Neuronal stem cell (in vitro differentiated cells): ENCODE measurements at regions not wholly inside any gene's neighbourhood (a gene's known extent, or its start where the extent isn't known, plus 50 kb on each side); places are given as distances from the start of the nearest gene placed in this dataset.

Experiments used
- DNase-seq: peaks from one replicate; pipeline ENCODE4 v3.0.0-alpha.2; 2013; ENCODE audit warnings: low spot score
- H2AFZ ChIP-seq: one replicate; pipeline ENCODE4 v1.6.1; 2013; ENCODE audit warnings: mild to moderate bottlenecking, low read length, inconsistent platforms
- H2AK5ac ChIP-seq: 2 replicates; pipeline ENCODE4 v1.6.1; 2013; ENCODE audit warnings: low read depth, mild to moderate bottlenecking, inconsistent platforms, low read length, moderate library complexity, mixed read lengths
- H2BK120ac ChIP-seq: 2 replicates; pipeline ENCODE4 v1.6.1; 2013; ENCODE audit warnings: low read depth, mild to moderate bottlenecking, inconsistent platforms, low read length, moderate library complexity, mixed read lengths
- H2BK12ac ChIP-seq: one replicate; pipeline ENCODE4 v1.6.1; 2013; ENCODE audit warnings: low read length, inconsistent platforms
- H2BK15ac ChIP-seq: 2 replicates; pipeline ENCODE4 v1.6.1; 2013; ENCODE audit warnings: mild to moderate bottlenecking, low read length, inconsistent platforms, mixed read lengths
- H2BK5ac ChIP-seq: one replicate; pipeline ENCODE4 v1.6.1; 2013; ENCODE audit warnings: inconsistent platforms, mild to moderate bottlenecking, low read length, moderate library complexity
- H3K14ac ChIP-seq: one replicate; pipeline ENCODE4 v1.6.1; 2013; ENCODE audit warnings: low read length, inconsistent platforms
- H3K18ac ChIP-seq: 2 replicates; pipeline ENCODE4 v1.6.1; 2013; ENCODE audit warnings: low read length, inconsistent platforms
- H3K23ac ChIP-seq: 2 replicates; pipeline ENCODE4 v1.6.1; 2013; ENCODE audit warnings: low read depth, mild to moderate bottlenecking, mixed read lengths, low read length, inconsistent platforms; ENCODE audit not compliant: poor library complexity
- H3K27ac ChIP-seq: replicated peaks from 3 replicates; pipeline ENCODE4 v1.5.1; 2013; ENCODE audit warnings: low read length, inconsistent platforms
- H3K27me3 ChIP-seq, 3 experiments: 2 replicates each; pipeline ENCODE4 v1.6.1; 2013; ENCODE audit warnings: low read length in 3 of 3, mild to moderate bottlenecking in 2 of 3, inconsistent platforms in 1 of 3, low read depth in 1 of 3, mixed read lengths in 1 of 3, moderate library complexity in 1 of 3; ENCODE audit not compliant: control insufficient read depth in 3 of 3, insufficient read depth in 3 of 3
- H3K36me3 ChIP-seq, 2 donors: replicated peaks in 1 of 2; 2 replicates each; pipeline ENCODE4 v1.6.1; 2013; ENCODE audit warnings: low read length in 2 of 2; ENCODE audit not compliant: control insufficient read depth in 2 of 2, insufficient read depth in 2 of 2
- H3K4ac ChIP-seq: 2 replicates; pipeline ENCODE4 v1.6.1; 2013; ENCODE audit warnings: inconsistent platforms, mild to moderate bottlenecking, low read length, moderate library complexity
- H3K4me1 ChIP-seq, 2 donors: 1 replicate in 1 of 2; 2 replicates in 1 of 2; pipeline ENCODE4 v1.6.1; 2013; ENCODE audit warnings: low read length in 2 of 2, low read depth in 1 of 2; ENCODE audit not compliant: control insufficient read depth in 2 of 2, insufficient read depth in 1 of 2
- H3K4me2 ChIP-seq: one replicate; pipeline ENCODE4 v1.6.1; 2013; ENCODE audit warnings: mild to moderate bottlenecking, low read length, inconsistent platforms; ENCODE audit not compliant: insufficient read depth, poor library complexity, severe bottlenecking
- H3K4me3 ChIP-seq, 2 donors: 2 replicates each; pipeline ENCODE4 v1.5.1; 2013; ENCODE audit warnings: low read length in 2 of 2, mild to moderate bottlenecking in 2 of 2, inconsistent platforms in 1 of 2, moderate library complexity in 1 of 2
- H3K79me1 ChIP-seq: one replicate; pipeline ENCODE4 v1.6.1; 2013; ENCODE audit warnings: low read depth, mild to moderate bottlenecking, inconsistent platforms, low read length, moderate library complexity
- H3K9ac ChIP-seq: one replicate; pipeline ENCODE4 v1.6.1; 2013; ENCODE audit warnings: mild to moderate bottlenecking, low read depth, low read length, inconsistent platforms; ENCODE audit not compliant: poor library complexity
- H3K9me3 ChIP-seq, 2 donors: replicated peaks in 1 of 2; 2 replicates each; pipeline versions ENCODE3 to v1.6.1; 2013; ENCODE audit warnings: low read length in 2 of 2, mild to moderate bottlenecking in 2 of 2, inconsistent platforms in 1 of 2, low read depth in 1 of 2, mixed read lengths in 1 of 2, moderate library complexity in 1 of 2; ENCODE audit not compliant: control insufficient read depth in 2 of 2, insufficient read depth in 1 of 2
- H4K8ac ChIP-seq: one replicate; pipeline ENCODE4 v1.6.1; 2013; ENCODE audit warnings: low read depth, mild to moderate bottlenecking, inconsistent platforms, low read length, moderate library complexity
- H4K91ac ChIP-seq: one replicate; pipeline ENCODE4 v1.6.1; 2013; ENCODE audit warnings: low read length, low read depth, mild to moderate bottlenecking, inconsistent platforms; ENCODE audit not compliant: poor library complexity
- WGBS, 2 donors: extraction: QIAGEN DNeasy Blood & Tissue Kit; methylation state at CpG; one replicate each; pipeline ENCODE4 v1.1.7; 2013; ENCODE audit warnings: missing lambda C conversion rate in 2 of 2, mixed read lengths in 1 of 2; ENCODE audit not compliant: insufficient read length in 2 of 2, insufficient replicate concordance in 1 of 2; ENCODE audit errors: extremely low coverage in 2 of 2; 5-methylcytosine and 5-hydroxymethylcytosine counted together

GRCh38 chr10:61549861-61550260 lies 96.7 kb upstream of the TMEM26 start:
- Histone ChIP-seq H3K9me3 (peaks cover 0 to 1% of the 10 kb centered on the region in 2 donors), H3K36me3 (no peaks in the 10 kb centered on the region), H3K4me3 (no peak overlapping the region), H3K4me2 (no peak overlapping the region), H2BK15ac (no peak overlapping the region), H2BK5ac (no peak overlapping the region), H2AFZ (no peak overlapping the region), H3K9ac (no peak overlapping the region), H4K8ac (no peak overlapping the region), H2BK12ac (no peak overlapping the region), H3K27me3 (no peaks in the 10 kb centered on the region), H3K27ac (no peak overlapping the region), H3K23ac (no peak overlapping the region), H2BK120ac (no peak overlapping the region), H3K4ac (no peak overlapping the region), H4K91ac (no peak overlapping the region), H2AK5ac (no peak overlapping the region), H3K14ac (no peak overlapping the region), H3K4me1 (no peaks in the 10 kb centered on the region), H3K18ac (no peak overlapping the region), H3K79me1 (no peaks in the 10 kb centered on the region)
- DNase-seq: no peak
- no CpG with 5 or more reads among the region's 3 CpGs for WGBS, 2 donors

GRCh38 chr10:61548364-61548763 lies 95.2 kb upstream of the TMEM26 start:
- H3K27me3 ChIP-seq: no peaks in the 10 kb centered on the region
- H3K14ac ChIP-seq: no peak overlapping the region
- H2BK12ac ChIP-seq: no peak overlapping the region
- no peak overlapping the region for H3K9ac ChIP-seq
- no peak overlapping the region for H4K8ac ChIP-seq
- H3K4me1 ChIP-seq: no peaks in the 10 kb centered on the region
- H3K9me3 ChIP-seq: peaks cover 0 to 1% of the 10 kb centered on the region in 2 donors
- H3K4ac ChIP-seq: no peak overlapping the region
- no CpG with 5 or more reads among the region's 4 CpGs for WGBS, 2 donors
- H3K4me2 ChIP-seq: no peak overlapping the region
- no peak overlapping the region for H2BK5ac ChIP-seq
- peak overlapping the region; percentile 49 for H2AFZ ChIP-seq
- H3K36me3 ChIP-seq: no peaks in the 10 kb centered on the region
- H3K23ac ChIP-seq: no peak overlapping the region
- H2AK5ac ChIP-seq: no peak overlapping the region
- no peak overlapping the region for H2BK120ac ChIP-seq
- no peak overlapping the region for H2BK15ac ChIP-seq
- H3K18ac ChIP-seq: no peak overlapping the region
- DNase-seq: no peak
- H4K91ac ChIP-seq: no peak overlapping the region
- H3K27ac ChIP-seq: no peak overlapping the region
- H3K4me3 ChIP-seq: no peak overlapping the region
- no peaks in the 10 kb centered on the region for H3K79me1 ChIP-seq

- H3K18ac ChIP-seq: no peak overlapping the region
Measured at GRCh38 chr10:61547297-61547696, 94.1 kb upstream of the TMEM26 start.

GRCh38 chr10:61545170-61545569 lies 92.0 kb upstream of the TMEM26 start:
- H3K4me2 ChIP-seq: no peak overlapping the region
- H3K4me1 ChIP-seq: peaks cover 0 to 2% of the 10 kb centered on the region in 2 donors
- DNase-seq: no peak

More at GRCh38 chr10:61547297-61547696, 94.1 kb upstream of the TMEM26 start:
- WGBS, 2 donors: no CpG with 5 or more reads among the region's 1 CpG
- H3K79me1 ChIP-seq: no peaks in the 10 kb centered on the region
- H4K8ac ChIP-seq: no peak overlapping the region
- no peaks in the 10 kb centered on the region for H3K4me1 ChIP-seq
- DNase-seq: no peak
- H3K4me3 ChIP-seq: no peak overlapping the region
- H3K27me3 ChIP-seq: no peaks in the 10 kb centered on the region
- H3K9ac ChIP-seq: no peak overlapping the region
- H2AFZ ChIP-seq: no peak overlapping the region
- H3K36me3 ChIP-seq: no peaks in the 10 kb centered on the region
- H2BK15ac ChIP-seq: no peak overlapping the region
- no peak overlapping the region for H3K27ac ChIP-seq
- H3K23ac ChIP-seq: no peak overlapping the region
- no peak overlapping the region for H3K4me2 ChIP-seq
- H2AK5ac ChIP-seq: no peak overlapping the region
- H3K4ac ChIP-seq: no peak overlapping the region
- H3K14ac ChIP-seq: no peak overlapping the region
- H2BK12ac ChIP-seq: no peak overlapping the region
- no peak overlapping the region for H2BK5ac ChIP-seq
- H4K91ac ChIP-seq: no peak overlapping the region
- peaks cover 0 to 1% of the 10 kb centered on the region in 2 donors for H3K9me3 ChIP-seq
- H2BK120ac ChIP-seq: no peak overlapping the region

More at GRCh38 chr10:61545170-61545569, 92.0 kb upstream of the TMEM26 start:
- Histone ChIP-seq H2BK120ac (no peak overlapping the region), H2AFZ (no peak overlapping the region), H2BK15ac (no peak overlapping the region), H3K23ac (no peak overlapping the region), H3K9ac (no peak overlapping the region), H2BK5ac (no peak overlapping the region), H3K4me3 (no peak overlapping the region), H3K36me3 (no peaks in the 10 kb centered on the region), H3K14ac (no peak overlapping the region), H4K91ac (no peak overlapping the region), H3K27me3 (no peaks in the 10 kb centered on the region), H3K9me3 (peaks cover 0 to 1% of the 10 kb centered on the region in 2 donors), H3K4ac (no peak overlapping the region), H2BK12ac (no peak overlapping the region), H3K18ac (no peak overlapping the region), H3K79me1 (no peaks in the 10 kb centered on the region), H3K27ac (no peak overlapping the region), H4K8ac (no peak overlapping the region), H2AK5ac (no peak overlapping the region)
- no CpG with 5 or more reads among the region's 1 CpG for WGBS, 2 donors
